Keratinocyte (primary cell): ENCODE measurements at regions not wholly inside any gene's neighbourhood (a gene's known extent, or its start where the extent isn't known, plus 50 kb on each side); places are given as distances from the start of the nearest gene placed in this dataset.
A peak's percentile ranks its signal among the peaks of the same experiment; 100 is the strongest.

Source experiments
- DNase-seq: peaks from one replicate; pipeline ENCODE4 v3.0.0-alpha.2; 2011; ENCODE audit warnings: low read depth, missing footprints, low spot score
- FAIRE-seq: peaks from 2 replicates; lab custom pipeline; 2011; peaks lifted over from hg19 to GRCh38; lab: Jason Lieb, UNC
- H2AFZ ChIP-seq: 2 replicates; pipeline ENCODE4 v1.6.0; 2012; ENCODE audit warnings: low read length, control low read depth, inconsistent platforms; ENCODE audit not compliant: control insufficient read depth
- H3K27ac ChIP-seq: 2 replicates; pipeline ENCODE4 v1.5.1; 2011; ENCODE audit warnings: low read length; ENCODE audit not compliant: control insufficient read depth, insufficient read depth
- H3K27me3 ChIP-seq: 3 replicates; pipeline ENCODE4 v1.6.0; 2011; ENCODE audit warnings: low read length; ENCODE audit not compliant: control insufficient read depth, insufficient read depth; ENCODE audit errors: extremely low read depth
- H3K36me3 ChIP-seq, 2 experiments: 2 replicates in 1 of 2; 3 replicates in 1 of 2; pipeline ENCODE4 v1.5.1; 2011; ENCODE audit warnings: low read length in 2 of 2, mild to moderate bottlenecking in 1 of 2; ENCODE audit not compliant: control insufficient read depth in 2 of 2, insufficient read depth in 2 of 2; ENCODE audit errors: extremely low read depth in 1 of 2
- H3K4me1 ChIP-seq: 3 replicates; pipeline ENCODE4 v1.5.1; 2011; ENCODE audit warnings: low read length; ENCODE audit not compliant: control insufficient read depth, insufficient read depth; ENCODE audit errors: extremely low read depth
- H3K4me2 ChIP-seq: 3 replicates; pipeline ENCODE4 v1.6.0; 2011; ENCODE audit warnings: low read depth, low read length; ENCODE audit not compliant: control insufficient read depth, insufficient read depth; ENCODE audit errors: extremely low read depth
- H3K4me3 ChIP-seq, 3 experiments: fragments of 200-600 bp in 1 of 3; sonication (generic) in 1 of 3; 2 replicates in 2 of 3; 3 replicates in 1 of 3; pipeline ENCODE4 v1.5.1; 2011 to 2016; ENCODE audit warnings: low read length in 3 of 3, mild to moderate bottlenecking in 3 of 3, control low read depth in 2 of 3, inconsistent platforms in 1 of 3, low read depth in 1 of 3, mixed read lengths in 1 of 3, mixed run types in 1 of 3, moderate library complexity in 1 of 3; ENCODE audit not compliant: control insufficient read depth in 2 of 3, insufficient read depth in 2 of 3; ENCODE audit errors: extremely low read depth in 1 of 3
- H3K79me2 ChIP-seq: 2 replicates; pipeline ENCODE4 v1.6.0; 2012; ENCODE audit warnings: low read length; ENCODE audit not compliant: control insufficient read depth, insufficient read depth
- H3K9ac ChIP-seq: 3 replicates; pipeline ENCODE4 v1.6.0; 2011; ENCODE audit warnings: low read length; ENCODE audit not compliant: control insufficient read depth, insufficient read depth; ENCODE audit errors: extremely low read depth
- H3K9me1 ChIP-seq: 3 replicates; pipeline ENCODE4 v1.6.0; 2011; ENCODE audit warnings: low read length; ENCODE audit not compliant: control insufficient read depth, insufficient read depth; ENCODE audit errors: extremely low read depth
- H3K9me3 ChIP-seq: 2 replicates; pipeline ENCODE4 v1.5.1; 2012; ENCODE audit warnings: low read depth, low read length; ENCODE audit not compliant: control insufficient read depth
- H4K20me1 ChIP-seq: 3 replicates; pipeline ENCODE4 v1.6.0; 2011; ENCODE audit warnings: low read length; ENCODE audit not compliant: control insufficient read depth, insufficient read depth; ENCODE audit errors: extremely low read depth
- EZH2 ChIP-seq: IDR thresholded peaks from one replicate; pipeline ENCODE4 v1.6.1; 2012; ENCODE audit warnings: inconsistent platforms, mild to moderate bottlenecking, low read length, moderate library complexity
- dilution Hi-C: fragments of 300-500 bp; cut with MboI; formaldehyde crosslinking; loops from one replicate; pipeline ENCODE4 v1.7.0; 2020; ENCODE audit warnings: low sequenced_read_pairs; ENCODE audit not compliant: extremely low pct_ligation_motif_present
- TF ChIP-seq, protein P1 (sequence below), 3 experiments: IDR thresholded peaks in 1 of 3; conservative IDR thresholded peaks in 1 of 3; optimal IDR thresholded peaks in 1 of 3; 2 replicates in 2 of 3; 3 replicates in 1 of 3; pipeline versions ENCODE3 to v1.5.1; 2011; ENCODE audit warnings: low read length in 3 of 3, mild to moderate bottlenecking in 3 of 3, moderate library complexity in 2 of 3, control low read depth in 1 of 3, inconsistent platforms in 1 of 3; ENCODE audit not compliant: insufficient read depth in 2 of 3; ENCODE audit errors: extremely low read depth in 1 of 3

DNA sequence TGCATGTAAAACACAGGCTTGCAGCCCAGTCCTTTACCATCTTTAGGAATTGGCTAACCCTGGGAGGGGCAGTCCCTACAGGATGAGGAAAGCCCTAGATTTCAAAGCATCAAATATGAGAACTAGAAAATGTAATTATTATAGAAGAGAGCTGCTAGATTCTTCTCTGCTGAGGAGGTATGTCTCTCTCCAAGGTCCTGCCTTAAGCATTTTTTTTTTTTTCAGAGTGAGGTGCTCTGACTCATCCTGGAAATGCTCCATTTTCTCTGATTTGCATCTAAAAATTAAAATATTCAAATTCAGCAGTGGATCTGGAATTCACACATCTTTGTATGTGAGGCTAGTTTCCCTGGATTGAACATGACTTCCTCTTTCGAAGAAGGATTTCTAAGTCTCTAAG, 149.8 kb downstream of the ZNF648 start:
- no peaks in the 10 kb centered on the region for H3K4me1 ChIP-seq
- no peak overlapping the region for H3K9ac ChIP-seq
- no peak overlapping the region for H2AFZ ChIP-seq
- FAIRE-seq (no peak), DNase-seq (no peak)
- no peaks in the 10 kb centered on the region for H3K27me3 ChIP-seq
- no peaks in the 10 kb centered on the region for H3K79me2 ChIP-seq
- no peak for TF ChIP-seq EZH2
- TF ChIP-seq, protein P1, sequence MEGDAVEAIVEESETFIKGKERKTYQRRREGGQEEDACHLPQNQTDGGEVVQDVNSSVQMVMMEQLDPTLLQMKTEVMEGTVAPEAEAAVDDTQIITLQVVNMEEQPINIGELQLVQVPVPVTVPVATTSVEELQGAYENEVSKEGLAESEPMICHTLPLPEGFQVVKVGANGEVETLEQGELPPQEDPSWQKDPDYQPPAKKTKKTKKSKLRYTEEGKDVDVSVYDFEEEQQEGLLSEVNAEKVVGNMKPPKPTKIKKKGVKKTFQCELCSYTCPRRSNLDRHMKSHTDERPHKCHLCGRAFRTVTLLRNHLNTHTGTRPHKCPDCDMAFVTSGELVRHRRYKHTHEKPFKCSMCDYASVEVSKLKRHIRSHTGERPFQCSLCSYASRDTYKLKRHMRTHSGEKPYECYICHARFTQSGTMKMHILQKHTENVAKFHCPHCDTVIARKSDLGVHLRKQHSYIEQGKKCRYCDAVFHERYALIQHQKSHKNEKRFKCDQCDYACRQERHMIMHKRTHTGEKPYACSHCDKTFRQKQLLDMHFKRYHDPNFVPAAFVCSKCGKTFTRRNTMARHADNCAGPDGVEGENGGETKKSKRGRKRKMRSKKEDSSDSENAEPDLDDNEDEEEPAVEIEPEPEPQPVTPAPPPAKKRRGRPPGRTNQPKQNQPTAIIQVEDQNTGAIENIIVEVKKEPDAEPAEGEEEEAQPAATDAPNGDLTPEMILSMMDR (optimal IDR thresholded peaks at IDR 0.05 in 1 of 3, IDR thresholded peaks at IDR 0.05 in 1 of 3, conservative IDR thresholded peaks at IDR 0.05 in 1 of 3; ENCODE audit: extremely low read depth in 1 of 3, insufficient read depth in 2 of 3, low read length in 3 of 3): no peak
- no peaks in the 10 kb centered on the region for H3K9me3 ChIP-seq
- H3K27ac ChIP-seq: no peak overlapping the region
- H3K9me1 ChIP-seq: no peaks in the 10 kb centered on the region
- no peak overlapping the region for H3K4me3 ChIP-seq
- H3K36me3 ChIP-seq: no peaks in the 10 kb centered on the region
- no peaks in the 10 kb centered on the region for H4K20me1 ChIP-seq
- dilution Hi-C loops: no loop called here
- H3K4me2 ChIP-seq: no peak overlapping the region

DNA sequence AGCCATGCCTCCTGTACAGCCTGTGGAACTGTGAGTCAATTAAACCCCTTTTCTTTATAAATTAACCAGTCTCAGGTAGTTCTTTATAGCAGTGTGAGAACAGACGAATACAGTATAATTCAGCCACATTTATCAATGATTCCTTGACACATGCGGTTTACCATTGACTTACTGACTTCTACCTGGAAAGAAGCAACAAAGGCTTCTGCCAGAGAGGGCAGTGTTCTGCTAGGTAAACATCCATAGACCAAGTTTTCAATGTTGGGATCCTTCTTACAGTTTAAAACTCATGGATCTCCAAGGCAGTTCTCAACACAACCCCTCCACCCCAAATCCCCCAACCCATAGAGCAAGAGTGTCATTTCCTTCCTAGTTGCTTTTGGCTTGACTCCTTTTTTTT, 150.6 kb downstream of the ZNF648 start:
- no peak for FAIRE-seq
- dilution Hi-C loops: no loop called here

More for the DNA sequence above, 150.6 kb downstream of the ZNF648 start:
- no peak overlapping the region for H3K4me3 ChIP-seq
- H3K4me1 ChIP-seq: no peaks in the 10 kb centered on the region
- no peaks in the 10 kb centered on the region for H4K20me1 ChIP-seq
- H3K9me1 ChIP-seq: no peaks in the 10 kb centered on the region
- H2AFZ ChIP-seq: no peak overlapping the region
- H3K27me3 ChIP-seq: no peaks in the 10 kb centered on the region
- no peak overlapping the region for H3K4me2 ChIP-seq
- no peak overlapping the region for H3K27ac ChIP-seq
- no peaks in the 10 kb centered on the region for H3K9me3 ChIP-seq
- H3K79me2 ChIP-seq: no peaks in the 10 kb centered on the region
- no peak for DNase-seq
- TF ChIP-seq, protein P1 (optimal IDR thresholded peaks at IDR 0.05 in 1 of 3, IDR thresholded peaks at IDR 0.05 in 1 of 3, conservative IDR thresholded peaks at IDR 0.05 in 1 of 3; ENCODE audit: extremely low read depth in 1 of 3, insufficient read depth in 2 of 3, low read length in 3 of 3): peak; percentile 11 to 29 (median 16)
- TF ChIP-seq EZH2: no peak
- H3K36me3 ChIP-seq: no peaks in the 10 kb centered on the region
- H3K9ac ChIP-seq: no peak overlapping the region
